ENCODE measurements at regions not wholly inside any gene's neighbourhood (a gene's known extent, or its start where the extent isn't known, plus 50 kb on each side); places are given as distances from the start of the nearest gene placed in this dataset.

DNA sequence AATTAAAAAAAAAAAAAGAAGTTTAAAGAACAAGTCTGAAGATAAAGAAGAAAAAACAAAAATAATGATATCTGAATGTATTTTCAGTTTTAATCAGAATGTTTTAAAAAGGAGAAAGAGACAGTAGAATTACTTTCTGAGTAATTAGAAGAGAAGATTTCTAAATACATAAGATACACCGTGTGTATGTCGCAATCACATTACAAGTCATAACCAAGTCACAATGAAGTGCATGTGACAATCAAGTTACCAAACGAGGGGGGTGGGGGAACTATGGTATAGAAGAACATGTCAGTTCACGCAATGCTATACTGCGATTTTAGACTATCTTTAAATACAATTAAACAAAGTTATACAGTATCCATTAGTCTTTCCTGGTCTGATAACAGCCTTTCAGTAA, 1464.1 kb upstream of the FLRT2 start:
- TF ChIP-seq ZNF302 (tag by site-specific recombination; IDR thresholded peaks at IDR 0.05; ENCODE audit: low read depth): no peak
- TF ChIP-seq, protein P1, sequence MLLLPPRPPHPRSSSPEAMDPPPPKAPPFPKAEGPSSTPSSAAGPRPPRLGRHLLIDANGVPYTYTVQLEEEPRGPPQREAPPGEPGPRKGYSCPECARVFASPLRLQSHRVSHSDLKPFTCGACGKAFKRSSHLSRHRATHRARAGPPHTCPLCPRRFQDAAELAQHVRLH (tag by site-specific recombination; IDR thresholded peaks at IDR 0.05): no peak
- TF ChIP-seq SCRT1 (tag by site-specific recombination; IDR thresholded peaks at IDR 0.05; ENCODE audit: borderline replicate concordance): no peak
- no peak for TF ChIP-seq ZNF629 (tag by site-specific recombination; IDR thresholded peaks at IDR 0.05)
- TF ChIP-seq MZF1 (tag by site-specific recombination; IDR thresholded peaks at IDR 0.05; ENCODE audit: borderline replicate concordance): no peak
- TF ChIP-seq, protein P2, sequence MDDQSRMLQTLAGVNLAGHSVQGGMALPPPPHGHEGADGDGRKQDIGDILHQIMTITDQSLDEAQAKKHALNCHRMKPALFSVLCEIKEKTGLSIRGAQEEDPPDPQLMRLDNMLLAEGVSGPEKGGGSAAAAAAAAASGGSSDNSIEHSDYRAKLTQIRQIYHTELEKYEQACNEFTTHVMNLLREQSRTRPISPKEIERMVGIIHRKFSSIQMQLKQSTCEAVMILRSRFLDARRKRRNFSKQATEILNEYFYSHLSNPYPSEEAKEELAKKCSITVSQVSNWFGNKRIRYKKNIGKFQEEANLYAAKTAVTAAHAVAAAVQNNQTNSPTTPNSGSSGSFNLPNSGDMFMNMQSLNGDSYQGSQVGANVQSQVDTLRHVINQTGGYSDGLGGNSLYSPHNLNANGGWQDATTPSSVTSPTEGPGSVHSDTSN (CRISPR knock-in tag; IDR thresholded peaks at IDR 0.05): no peak
- no peak for TF ChIP-seq ZNF169 (tag by site-specific recombination; IDR thresholded peaks at IDR 0.05)
- TF ChIP-seq ZNF707 (tag by site-specific recombination; IDR thresholded peaks at IDR 0.05): no peak
- TF ChIP-seq, protein P3, sequence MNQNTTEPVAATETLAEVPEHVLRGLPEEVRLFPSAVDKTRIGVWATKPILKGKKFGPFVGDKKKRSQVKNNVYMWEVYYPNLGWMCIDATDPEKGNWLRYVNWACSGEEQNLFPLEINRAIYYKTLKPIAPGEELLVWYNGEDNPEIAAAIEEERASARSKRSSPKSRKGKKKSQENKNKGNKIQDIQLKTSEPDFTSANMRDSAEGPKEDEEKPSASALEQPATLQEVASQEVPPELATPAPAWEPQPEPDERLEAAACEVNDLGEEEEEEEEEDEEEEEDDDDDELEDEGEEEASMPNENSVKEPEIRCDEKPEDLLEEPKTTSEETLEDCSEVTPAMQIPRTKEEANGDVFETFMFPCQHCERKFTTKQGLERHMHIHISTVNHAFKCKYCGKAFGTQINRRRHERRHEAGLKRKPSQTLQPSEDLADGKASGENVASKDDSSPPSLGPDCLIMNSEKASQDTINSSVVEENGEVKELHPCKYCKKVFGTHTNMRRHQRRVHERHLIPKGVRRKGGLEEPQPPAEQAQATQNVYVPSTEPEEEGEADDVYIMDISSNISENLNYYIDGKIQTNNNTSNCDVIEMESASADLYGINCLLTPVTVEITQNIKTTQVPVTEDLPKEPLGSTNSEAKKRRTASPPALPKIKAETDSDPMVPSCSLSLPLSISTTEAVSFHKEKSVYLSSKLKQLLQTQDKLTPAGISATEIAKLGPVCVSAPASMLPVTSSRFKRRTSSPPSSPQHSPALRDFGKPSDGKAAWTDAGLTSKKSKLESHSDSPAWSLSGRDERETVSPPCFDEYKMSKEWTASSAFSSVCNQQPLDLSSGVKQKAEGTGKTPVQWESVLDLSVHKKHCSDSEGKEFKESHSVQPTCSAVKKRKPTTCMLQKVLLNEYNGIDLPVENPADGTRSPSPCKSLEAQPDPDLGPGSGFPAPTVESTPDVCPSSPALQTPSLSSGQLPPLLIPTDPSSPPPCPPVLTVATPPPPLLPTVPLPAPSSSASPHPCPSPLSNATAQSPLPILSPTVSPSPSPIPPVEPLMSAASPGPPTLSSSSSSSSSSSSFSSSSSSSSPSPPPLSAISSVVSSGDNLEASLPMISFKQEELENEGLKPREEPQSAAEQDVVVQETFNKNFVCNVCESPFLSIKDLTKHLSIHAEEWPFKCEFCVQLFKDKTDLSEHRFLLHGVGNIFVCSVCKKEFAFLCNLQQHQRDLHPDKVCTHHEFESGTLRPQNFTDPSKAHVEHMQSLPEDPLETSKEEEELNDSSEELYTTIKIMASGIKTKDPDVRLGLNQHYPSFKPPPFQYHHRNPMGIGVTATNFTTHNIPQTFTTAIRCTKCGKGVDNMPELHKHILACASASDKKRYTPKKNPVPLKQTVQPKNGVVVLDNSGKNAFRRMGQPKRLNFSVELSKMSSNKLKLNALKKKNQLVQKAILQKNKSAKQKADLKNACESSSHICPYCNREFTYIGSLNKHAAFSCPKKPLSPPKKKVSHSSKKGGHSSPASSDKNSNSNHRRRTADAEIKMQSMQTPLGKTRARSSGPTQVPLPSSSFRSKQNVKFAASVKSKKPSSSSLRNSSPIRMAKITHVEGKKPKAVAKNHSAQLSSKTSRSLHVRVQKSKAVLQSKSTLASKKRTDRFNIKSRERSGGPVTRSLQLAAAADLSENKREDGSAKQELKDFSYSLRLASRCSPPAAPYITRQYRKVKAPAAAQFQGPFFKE (tag by site-specific recombination; IDR thresholded peaks at IDR 0.05; ENCODE audit: borderline replicate concordance): no peak
- TF ChIP-seq ZNF501 (tag by site-specific recombination; IDR thresholded peaks at IDR 0.05): no peak
- TF ChIP-seq GLI2 (tag by site-specific recombination; IDR thresholded peaks at IDR 0.05; ENCODE audit: borderline replicate concordance, low read depth): no peak
- TF ChIP-seq SETDB1 (IDR thresholded peaks at IDR 0.05; ENCODE audit: insufficient read length, low read length): no peak
- no peak for TF ChIP-seq ZNF610 (tag by site-specific recombination; IDR thresholded peaks at IDR 0.05; ENCODE audit: borderline replicate concordance)
- TF ChIP-seq GFI1B (tag by site-specific recombination; IDR thresholded peaks at IDR 0.05): no peak
- no peak for TF ChIP-seq ZNF510 (tag by site-specific recombination; IDR thresholded peaks at IDR 0.05; ENCODE audit: insufficient replicate concordance)
- no peak for TF ChIP-seq ZNF2 (tag by site-specific recombination; IDR thresholded peaks at IDR 0.05)
- TF ChIP-seq ZBTB20 (tag by site-specific recombination; IDR thresholded peaks at IDR 0.05): no peak
- no peak for TF ChIP-seq ZNF366 (tag by site-specific recombination; conservative IDR thresholded peaks at IDR 0.05)
- TF ChIP-seq KLF1 (tag by site-specific recombination; IDR thresholded peaks at IDR 0.05): no peak
- no peak for TF ChIP-seq ZSCAN16 (tag by site-specific recombination; IDR thresholded peaks at IDR 0.05)
- Histone ChIP-seq H3K4me3 (ENCODE audit: low read depth, low read length) (no peak overlapping the region), H3K4me1 (ENCODE audit: control insufficient read depth, insufficient read depth, low read length) (no peaks in the 10 kb centered on the region), H3K36me3 (ENCODE audit: control insufficient read depth in 2 of 2, insufficient read depth in 1 of 2, low read length in 2 of 2) (no peaks in the 10 kb centered on the region), H3K27ac (ENCODE audit: extremely low read depth, low read depth, low read length) (no peak overlapping the region), H3K9me3 (ENCODE audit: control insufficient read depth, insufficient read depth, low read depth, low read length) (no peaks in the 10 kb centered on the region)
- ChIA-PET POLR2A (no interaction called here), CTCF (no interaction called here)

DNA sequence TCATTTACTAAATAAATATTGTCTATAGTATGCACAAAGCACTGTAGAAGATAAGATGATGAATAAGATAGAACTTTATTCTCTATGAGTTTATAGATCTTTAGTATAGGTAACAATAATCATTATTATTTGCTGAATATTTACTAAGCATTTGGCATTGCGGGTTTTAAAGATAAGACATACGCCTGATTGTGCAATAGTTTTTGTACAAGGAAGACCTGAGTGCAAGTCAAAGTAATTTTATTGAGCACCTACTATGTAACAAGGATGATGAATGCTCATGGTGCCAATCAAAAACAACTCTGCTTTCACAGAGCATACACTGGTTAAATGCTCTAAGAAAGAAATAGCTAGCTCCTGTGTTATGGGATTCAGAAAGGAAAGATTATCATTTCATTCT, 1461.7 kb upstream of the FLRT2 start:
- Histone ChIP-seq H3K27ac (ENCODE audit: extremely low read depth, low read depth, low read length) (no peak overlapping the region), H3K4me1 (ENCODE audit: control insufficient read depth, insufficient read depth, low read length) (no peaks in the 10 kb centered on the region), H3K9me3 (ENCODE audit: control insufficient read depth, insufficient read depth, low read depth, low read length) (no peaks in the 10 kb centered on the region), H3K36me3 (ENCODE audit: control insufficient read depth in 2 of 2, insufficient read depth in 1 of 2, low read length in 2 of 2) (no peaks in the 10 kb centered on the region), H3K4me3 (ENCODE audit: low read depth, low read length) (no peak overlapping the region)
- ChIA-PET CTCF (no interaction called here), POLR2A (no interaction called here)
- TF ChIP-seq, protein P4, sequence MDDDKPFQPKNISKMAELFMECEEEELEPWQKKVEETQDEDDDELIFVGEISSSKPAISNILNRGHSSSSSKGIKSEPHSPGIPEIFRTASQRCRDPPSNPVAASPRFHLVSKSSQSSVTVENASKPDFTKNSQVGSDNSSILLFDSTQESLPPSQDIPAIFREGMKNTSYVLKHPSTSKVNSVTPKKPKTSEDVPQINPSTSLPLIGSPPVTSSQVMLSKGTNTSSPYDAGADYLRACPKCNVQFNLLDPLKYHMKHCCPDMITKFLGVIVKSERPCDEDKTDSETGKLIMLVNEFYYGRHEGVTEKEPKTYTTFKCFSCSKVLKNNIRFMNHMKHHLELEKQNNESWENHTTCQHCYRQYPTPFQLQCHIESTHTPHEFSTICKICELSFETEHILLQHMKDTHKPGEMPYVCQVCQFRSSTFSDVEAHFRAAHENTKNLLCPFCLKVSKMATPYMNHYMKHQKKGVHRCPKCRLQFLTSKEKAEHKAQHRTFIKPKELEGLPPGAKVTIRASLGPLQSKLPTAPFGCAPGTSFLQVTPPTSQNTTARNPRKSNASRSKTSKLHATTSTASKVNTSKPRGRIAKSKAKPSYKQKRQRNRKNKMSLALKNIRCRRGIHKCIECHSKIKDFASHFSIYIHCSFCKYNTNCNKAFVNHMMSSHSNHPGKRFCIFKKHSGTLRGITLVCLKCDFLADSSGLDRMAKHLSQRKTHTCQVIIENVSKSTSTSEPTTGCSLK (tag by site-specific recombination; IDR thresholded peaks at IDR 0.05): no peak
- TF ChIP-seq, protein P5, sequence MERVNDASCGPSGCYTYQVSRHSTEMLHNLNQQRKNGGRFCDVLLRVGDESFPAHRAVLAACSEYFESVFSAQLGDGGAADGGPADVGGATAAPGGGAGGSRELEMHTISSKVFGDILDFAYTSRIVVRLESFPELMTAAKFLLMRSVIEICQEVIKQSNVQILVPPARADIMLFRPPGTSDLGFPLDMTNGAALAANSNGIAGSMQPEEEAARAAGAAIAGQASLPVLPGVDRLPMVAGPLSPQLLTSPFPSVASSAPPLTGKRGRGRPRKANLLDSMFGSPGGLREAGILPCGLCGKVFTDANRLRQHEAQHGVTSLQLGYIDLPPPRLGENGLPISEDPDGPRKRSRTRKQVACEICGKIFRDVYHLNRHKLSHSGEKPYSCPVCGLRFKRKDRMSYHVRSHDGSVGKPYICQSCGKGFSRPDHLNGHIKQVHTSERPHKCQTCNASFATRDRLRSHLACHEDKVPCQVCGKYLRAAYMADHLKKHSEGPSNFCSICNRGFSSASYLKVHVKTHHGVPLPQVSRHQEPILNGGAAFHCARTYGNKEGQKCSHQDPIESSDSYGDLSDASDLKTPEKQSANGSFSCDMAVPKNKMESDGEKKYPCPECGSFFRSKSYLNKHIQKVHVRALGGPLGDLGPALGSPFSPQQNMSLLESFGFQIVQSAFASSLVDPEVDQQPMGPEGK (tag by site-specific recombination; IDR thresholded peaks at IDR 0.05): no peak
- TF ChIP-seq ZNF140 (tag by site-specific recombination; IDR thresholded peaks at IDR 0.05) (no peak), ZNF274 (IDR thresholded peaks at IDR 0.05; ENCODE audit: low read length) (no peak), ZNF274 (tag by site-specific recombination; IDR thresholded peaks at IDR 0.05; ENCODE audit: borderline replicate concordance) (no peak), IKZF3 (tag by site-specific recombination; IDR thresholded peaks at IDR 0.05) (no peak)
